ENCODE measurements at regions not wholly inside any gene's neighbourhood (a gene's known extent, or its start where the extent isn't known, plus 50 kb on each side); places are given as distances from the start of the nearest gene placed in this dataset.

DNA sequence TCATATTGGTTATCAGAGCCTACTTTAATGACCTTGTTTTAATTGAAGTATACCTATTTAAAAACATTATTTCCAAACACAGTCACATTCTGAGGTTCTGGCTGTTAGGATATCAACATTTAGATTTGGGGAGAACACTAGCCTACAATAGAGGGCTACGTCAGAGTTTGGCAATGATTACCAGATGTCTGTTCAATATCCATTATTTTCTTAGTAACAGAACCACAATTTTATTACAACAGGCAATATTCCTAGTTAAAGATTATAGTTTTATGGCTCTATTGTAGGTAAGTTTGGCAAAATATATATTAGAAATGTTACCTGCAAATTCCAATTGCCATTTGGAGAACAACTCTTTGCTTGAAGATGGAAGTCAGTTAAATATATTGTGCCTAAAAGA, 1163.1 kb upstream of the MIR17HG start:
- no peaks in the 10 kb centered on the region for H3K27me3 ChIP-seq
- DNase-seq = no peak
- H3K4me3 ChIP-seq (replicated peaks in 1 of 3) = no peak overlapping the region
- H3K27ac ChIP-seq = no peak overlapping the region
- H3K4me1 ChIP-seq = no peaks in the 10 kb centered on the region
- TF ChIP-seq POLR2A (IDR thresholded peaks at IDR 0.05) (no peak), CTCF (IDR thresholded peaks at IDR 0.05) (no peak)
- no peaks in the 10 kb centered on the region for H3K9me3 ChIP-seq
- no peaks in the 10 kb centered on the region for H3K36me3 ChIP-seq
- intact Hi-C loops (cut with DNase I) = no loop called here
- 77 to 87% methylated on average over 1 of the region's 1 CpG for WGBS, 2 donors

GRCh38 chr13:90185734-90186133, 1161.8 kb upstream of the MIR17HG start:
- H3K4me3 ChIP-seq (replicated peaks in 1 of 3) = no peak overlapping the region
- intact Hi-C loops (cut with DNase I) = no loop called here
- H3K4me1 ChIP-seq = no peaks in the 10 kb centered on the region
- H3K9me3 ChIP-seq = no peaks in the 10 kb centered on the region
- H3K27ac ChIP-seq = no peak overlapping the region
- H3K36me3 ChIP-seq = no peaks in the 10 kb centered on the region
- H3K27me3 ChIP-seq = no peaks in the 10 kb centered on the region
- no peak for DNase-seq
- TF ChIP-seq CTCF (IDR thresholded peaks at IDR 0.05) (no peak), POLR2A (IDR thresholded peaks at IDR 0.05) (no peak)

- TF ChIP-seq CTCF (IDR thresholded peaks at IDR 0.05) = no peak
- Histone ChIP-seq H3K36me3 (no peaks in the 10 kb centered on the region), H3K27ac (no peak overlapping the region), H3K4me3 (replicated peaks in 1 of 3) (no peak overlapping the region), H3K27me3 (no peaks in the 10 kb centered on the region), H3K9me3 (no peaks in the 10 kb centered on the region), H3K4me1 (no peaks in the 10 kb centered on the region)
- DNase-seq = no peak
- intact Hi-C loops (cut with DNase I) = no loop called here
- 82 to 85% methylated on average over 5 of the region's 5 CpGs for WGBS, 2 donors
These were observed 1159.8 kb upstream of the MIR17HG start for GRCh38 chr13:90187478-90188350.

- no peak overlapping the region for H3K4me3 ChIP-seq (replicated peaks in 1 of 3)
- H3K4me1 ChIP-seq = no peaks in the 10 kb centered on the region
- no peak overlapping the region for H3K27ac ChIP-seq
- no peak for DNase-seq
- no peak for TF ChIP-seq POLR2A (IDR thresholded peaks at IDR 0.05)
- no peak for TF ChIP-seq CTCF (IDR thresholded peaks at IDR 0.05)
- no peaks in the 10 kb centered on the region for H3K27me3 ChIP-seq
- 82 to 86% methylated on average over 3 of the region's 3 CpGs for WGBS, 2 donors
- intact Hi-C loops (cut with DNase I) = no loop called here
- H3K9me3 ChIP-seq = no peaks in the 10 kb centered on the region
- no peaks in the 10 kb centered on the region for H3K36me3 ChIP-seq
These were observed 1159.2 kb upstream of the MIR17HG start for GRCh38 chr13:90188351-90188636.

- Histone ChIP-seq H3K4me3 (replicated peaks in 1 of 3) (no peak overlapping the region), H3K27ac (no peak overlapping the region), H3K27me3 (no peaks in the 10 kb centered on the region), H3K9me3 (no peaks in the 10 kb centered on the region), H3K4me1 (peaks cover 0 to 8% of the 10 kb centered on the region in 2 donors), H3K36me3 (no peaks in the 10 kb centered on the region)
- 70 to 92% methylated on average over 2 of the region's 2 CpGs for WGBS, 2 donors
- TF ChIP-seq POLR2A (IDR thresholded peaks at IDR 0.05) = no peak
- TF ChIP-seq CTCF (IDR thresholded peaks at IDR 0.05) = no peak
- no peak for DNase-seq
- intact Hi-C loops (cut with DNase I) = no loop called here
These were observed 1149.8 kb upstream of the MIR17HG start for GRCh38 chr13:90197722-90198121.

All from thyroid gland (tissue), 4 donors.